Neuronal stem cell (in vitro differentiated cells): ENCODE measurements at regions not wholly inside any gene's neighbourhood (a gene's known extent, or its start where the extent isn't known, plus 50 kb on each side); places are given as distances from the start of the nearest gene placed in this dataset.

Experiments used
- DNase-seq: peaks from one replicate; pipeline ENCODE4 v3.0.0-alpha.2; 2013; ENCODE audit warnings: low spot score
- H2AFZ ChIP-seq: one replicate; pipeline ENCODE4 v1.6.1; 2013; ENCODE audit warnings: mild to moderate bottlenecking, low read length, inconsistent platforms
- H2AK5ac ChIP-seq: 2 replicates; pipeline ENCODE4 v1.6.1; 2013; ENCODE audit warnings: low read depth, mild to moderate bottlenecking, inconsistent platforms, low read length, moderate library complexity, mixed read lengths
- H2BK120ac ChIP-seq: 2 replicates; pipeline ENCODE4 v1.6.1; 2013; ENCODE audit warnings: low read depth, mild to moderate bottlenecking, inconsistent platforms, low read length, moderate library complexity, mixed read lengths
- H2BK12ac ChIP-seq: one replicate; pipeline ENCODE4 v1.6.1; 2013; ENCODE audit warnings: low read length, inconsistent platforms
- H2BK15ac ChIP-seq: 2 replicates; pipeline ENCODE4 v1.6.1; 2013; ENCODE audit warnings: mild to moderate bottlenecking, low read length, inconsistent platforms, mixed read lengths
- H2BK5ac ChIP-seq: one replicate; pipeline ENCODE4 v1.6.1; 2013; ENCODE audit warnings: inconsistent platforms, mild to moderate bottlenecking, low read length, moderate library complexity
- H3K14ac ChIP-seq: one replicate; pipeline ENCODE4 v1.6.1; 2013; ENCODE audit warnings: low read length, inconsistent platforms
- H3K18ac ChIP-seq: 2 replicates; pipeline ENCODE4 v1.6.1; 2013; ENCODE audit warnings: low read length, inconsistent platforms
- H3K23ac ChIP-seq: 2 replicates; pipeline ENCODE4 v1.6.1; 2013; ENCODE audit warnings: low read depth, mild to moderate bottlenecking, mixed read lengths, low read length, inconsistent platforms; ENCODE audit not compliant: poor library complexity
- H3K27ac ChIP-seq: replicated peaks from 3 replicates; pipeline ENCODE4 v1.5.1; 2013; ENCODE audit warnings: low read length, inconsistent platforms
- H3K27me3 ChIP-seq, 3 experiments: 2 replicates each; pipeline ENCODE4 v1.6.1; 2013; ENCODE audit warnings: low read length in 3 of 3, mild to moderate bottlenecking in 2 of 3, inconsistent platforms in 1 of 3, low read depth in 1 of 3, mixed read lengths in 1 of 3, moderate library complexity in 1 of 3; ENCODE audit not compliant: control insufficient read depth in 3 of 3, insufficient read depth in 3 of 3
- H3K36me3 ChIP-seq, 2 donors: replicated peaks in 1 of 2; 2 replicates each; pipeline ENCODE4 v1.6.1; 2013; ENCODE audit warnings: low read length in 2 of 2; ENCODE audit not compliant: control insufficient read depth in 2 of 2, insufficient read depth in 2 of 2
- H3K4ac ChIP-seq: 2 replicates; pipeline ENCODE4 v1.6.1; 2013; ENCODE audit warnings: inconsistent platforms, mild to moderate bottlenecking, low read length, moderate library complexity
- H3K4me1 ChIP-seq, 2 donors: 1 replicate in 1 of 2; 2 replicates in 1 of 2; pipeline ENCODE4 v1.6.1; 2013; ENCODE audit warnings: low read length in 2 of 2, low read depth in 1 of 2; ENCODE audit not compliant: control insufficient read depth in 2 of 2, insufficient read depth in 1 of 2
- H3K4me2 ChIP-seq: one replicate; pipeline ENCODE4 v1.6.1; 2013; ENCODE audit warnings: mild to moderate bottlenecking, low read length, inconsistent platforms; ENCODE audit not compliant: insufficient read depth, poor library complexity, severe bottlenecking
- H3K4me3 ChIP-seq, 2 donors: 2 replicates each; pipeline ENCODE4 v1.5.1; 2013; ENCODE audit warnings: low read length in 2 of 2, mild to moderate bottlenecking in 2 of 2, inconsistent platforms in 1 of 2, moderate library complexity in 1 of 2
- H3K79me1 ChIP-seq: one replicate; pipeline ENCODE4 v1.6.1; 2013; ENCODE audit warnings: low read depth, mild to moderate bottlenecking, inconsistent platforms, low read length, moderate library complexity
- H3K9ac ChIP-seq: one replicate; pipeline ENCODE4 v1.6.1; 2013; ENCODE audit warnings: mild to moderate bottlenecking, low read depth, low read length, inconsistent platforms; ENCODE audit not compliant: poor library complexity
- H3K9me3 ChIP-seq, 2 donors: replicated peaks in 1 of 2; 2 replicates each; pipeline versions ENCODE3 to v1.6.1; 2013; ENCODE audit warnings: low read length in 2 of 2, mild to moderate bottlenecking in 2 of 2, inconsistent platforms in 1 of 2, low read depth in 1 of 2, mixed read lengths in 1 of 2, moderate library complexity in 1 of 2; ENCODE audit not compliant: control insufficient read depth in 2 of 2, insufficient read depth in 1 of 2
- H4K8ac ChIP-seq: one replicate; pipeline ENCODE4 v1.6.1; 2013; ENCODE audit warnings: low read depth, mild to moderate bottlenecking, inconsistent platforms, low read length, moderate library complexity
- H4K91ac ChIP-seq: one replicate; pipeline ENCODE4 v1.6.1; 2013; ENCODE audit warnings: low read length, low read depth, mild to moderate bottlenecking, inconsistent platforms; ENCODE audit not compliant: poor library complexity
- WGBS, 2 donors: extraction: QIAGEN DNeasy Blood & Tissue Kit; methylation state at CpG; one replicate each; pipeline ENCODE4 v1.1.7; 2013; ENCODE audit warnings: missing lambda C conversion rate in 2 of 2, mixed read lengths in 1 of 2; ENCODE audit not compliant: insufficient read length in 2 of 2, insufficient replicate concordance in 1 of 2; ENCODE audit errors: extremely low coverage in 2 of 2; 5-methylcytosine and 5-hydroxymethylcytosine counted together

- Histone ChIP-seq H3K4me2 (no peak overlapping the region), H3K9me3 (peaks cover 0 to 3% of the 10 kb centered on the region in 2 donors), H3K27me3 (no peaks in the 10 kb centered on the region), H3K14ac (no peak overlapping the region), H2BK15ac (no peak overlapping the region), H3K4ac (no peak overlapping the region), H2BK5ac (no peak overlapping the region), H2BK12ac (no peak overlapping the region), H3K23ac (no peak overlapping the region), H3K79me1 (no peaks in the 10 kb centered on the region), H2AK5ac (no peak overlapping the region), H3K36me3 (no peaks in the 10 kb centered on the region), H2AFZ (no peak overlapping the region), H4K91ac (no peak overlapping the region), H3K9ac (no peak overlapping the region), H3K27ac (no peak overlapping the region), H3K4me1 (no peaks in the 10 kb centered on the region), H3K18ac (no peak overlapping the region), H3K4me3 (no peak overlapping the region), H2BK120ac (no peak overlapping the region), H4K8ac (no peak overlapping the region)
- WGBS, 2 donors: no CpG with 5 or more reads among the region's 1 CpG
- DNase-seq: no peak
These were observed 239.4 kb upstream of the BOD1L1 start for GRCh38 chr4:13866881-13867280.

GRCh38 chr4:13872155-13872554 lies 244.6 kb upstream of the BOD1L1 start:
- no peaks in the 10 kb centered on the region for H3K9me3 ChIP-seq
- H3K9ac ChIP-seq: no peak overlapping the region
- H4K91ac ChIP-seq: no peak overlapping the region
- no peaks in the 10 kb centered on the region for H3K4me1 ChIP-seq
- H3K27ac ChIP-seq: no peak overlapping the region
- no peak overlapping the region for H3K4ac ChIP-seq
- H3K27me3 ChIP-seq: no peaks in the 10 kb centered on the region
- H3K14ac ChIP-seq: no peak overlapping the region
- no peak overlapping the region for H4K8ac ChIP-seq
- H3K23ac ChIP-seq: no peak overlapping the region
- H2BK120ac ChIP-seq: no peak overlapping the region
- H3K79me1 ChIP-seq: no peaks in the 10 kb centered on the region
- H3K18ac ChIP-seq: no peak overlapping the region
- no peak for DNase-seq
- no peak overlapping the region for H2AK5ac ChIP-seq
- H3K36me3 ChIP-seq: no peaks in the 10 kb centered on the region
- H2BK12ac ChIP-seq: no peak overlapping the region
- H2BK15ac ChIP-seq: no peak overlapping the region
- no peak overlapping the region for H3K4me2 ChIP-seq
- H3K4me3 ChIP-seq: no peak overlapping the region
- no peak overlapping the region for H2AFZ ChIP-seq
- H2BK5ac ChIP-seq: no peak overlapping the region

GRCh38 chr4:13872955-13873354 lies 245.4 kb upstream of the BOD1L1 start:
- H3K4me1 ChIP-seq: no peaks in the 10 kb centered on the region
- no CpG with 5 or more reads among the region's 3 CpGs for WGBS, 2 donors
- H3K36me3 ChIP-seq: no peaks in the 10 kb centered on the region
- H2BK12ac ChIP-seq: no peak overlapping the region
- H2BK120ac ChIP-seq: no peak overlapping the region
- no peak overlapping the region for H2BK15ac ChIP-seq
- H3K27ac ChIP-seq: no peak overlapping the region
- no peak overlapping the region for H2AFZ ChIP-seq
- no peak overlapping the region for H3K23ac ChIP-seq
- no peak overlapping the region for H4K91ac ChIP-seq
- H3K4ac ChIP-seq: no peak overlapping the region
- no peak overlapping the region for H3K4me3 ChIP-seq
- no peak for DNase-seq
- no peaks in the 10 kb centered on the region for H3K79me1 ChIP-seq
- no peak overlapping the region for H2AK5ac ChIP-seq
- H3K4me2 ChIP-seq: no peak overlapping the region
- no peak overlapping the region for H3K18ac ChIP-seq
- H2BK5ac ChIP-seq: no peak overlapping the region
- no peak overlapping the region for H3K14ac ChIP-seq
- no peaks in the 10 kb centered on the region for H3K9me3 ChIP-seq
- H4K8ac ChIP-seq: no peak overlapping the region
- no peak overlapping the region for H3K9ac ChIP-seq
- H3K27me3 ChIP-seq: no peaks in the 10 kb centered on the region

GRCh38 chr4:13875181-13875580 lies 247.7 kb upstream of the BOD1L1 start:
- no CpG with 5 or more reads among the region's 1 CpG for WGBS, 2 donors
- no peak overlapping the region for H3K4me2 ChIP-seq
- H4K91ac ChIP-seq: no peak overlapping the region
- H3K9ac ChIP-seq: no peak overlapping the region
- no peak overlapping the region for H2AFZ ChIP-seq
- H3K14ac ChIP-seq: no peak overlapping the region
- H3K9me3 ChIP-seq: no peaks in the 10 kb centered on the region
- H2BK5ac ChIP-seq: no peak overlapping the region
- H3K4me1 ChIP-seq: no peaks in the 10 kb centered on the region
- no peaks in the 10 kb centered on the region for H3K27me3 ChIP-seq
- H2BK120ac ChIP-seq: no peak overlapping the region
- no peak for DNase-seq
- no peak overlapping the region for H3K23ac ChIP-seq
- no peaks in the 10 kb centered on the region for H3K79me1 ChIP-seq
- H3K4ac ChIP-seq: no peak overlapping the region
- no peak overlapping the region for H4K8ac ChIP-seq
- H3K27ac ChIP-seq: no peak overlapping the region
- no peak overlapping the region for H3K18ac ChIP-seq
- H3K36me3 ChIP-seq: no peaks in the 10 kb centered on the region
- no peak overlapping the region for H2AK5ac ChIP-seq
- no peak overlapping the region for H3K4me3 ChIP-seq
- no peak overlapping the region for H2BK15ac ChIP-seq
- H2BK12ac ChIP-seq: no peak overlapping the region
